ENCODE measurements at regions not wholly inside any gene's neighbourhood (a gene's known extent, or its start where the extent isn't known, plus 50 kb on each side); places are given as distances from the start of the nearest gene placed in this dataset.

DNA sequence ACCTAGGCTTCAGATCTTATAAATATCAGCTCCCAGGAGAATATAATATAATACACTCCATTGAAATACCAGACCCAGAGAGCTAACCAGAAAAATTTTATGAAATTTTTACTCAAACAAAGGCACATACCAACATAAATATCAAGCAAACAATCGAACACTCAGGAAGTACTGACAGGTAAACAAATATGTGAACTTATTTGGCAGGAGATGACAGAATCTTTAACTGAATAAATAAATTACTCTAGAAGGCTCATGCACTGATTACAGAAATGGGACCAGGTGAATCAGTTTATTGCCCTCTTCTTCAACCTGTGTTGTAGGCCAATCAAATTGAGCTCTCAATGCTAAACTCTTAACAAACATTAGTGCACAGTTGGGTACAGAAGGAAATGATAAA lies 225.2 kb upstream of the PABPC4L start:
- Histone ChIP-seq H2AFZ (ENCODE audit: low read depth, low read length) (no peak overlapping the region), H3K4me1 (ENCODE audit: control insufficient read depth, extremely low read depth, insufficient read depth, low read length) (no peaks in the 10 kb centered on the region), H3K79me2 (ENCODE audit: control insufficient read depth, insufficient read depth, low read length) (no peaks in the 10 kb centered on the region), H3K36me3 (ENCODE audit: control insufficient read depth in 2 of 2, extremely low read depth in 1 of 2, insufficient read depth in 2 of 2, low read length in 2 of 2) (no peaks in the 10 kb centered on the region), H3K4me3 (replicated peaks in 1 of 3; ENCODE audit: insufficient read depth in 1 of 3, low read depth in 1 of 3, low read length in 3 of 3) (no peak overlapping the region), H3K9me1 (replicated peaks; ENCODE audit: control insufficient read depth, extremely low read depth, insufficient read depth, low read length) (no peaks in the 10 kb centered on the region), H3K27ac (ENCODE audit: insufficient read depth, low read depth, low read length) (no peak overlapping the region), H3K4me2 (ENCODE audit: insufficient read depth, low read length) (no peak overlapping the region), H3K9me3 (replicated peaks; ENCODE audit: control insufficient read depth, insufficient read depth, low read length) (no peaks in the 10 kb centered on the region), H4K20me1 (replicated peaks; ENCODE audit: control insufficient read depth, extremely low read depth, insufficient read depth, low read length) (no peaks in the 10 kb centered on the region), H3K27me3 (ENCODE audit: control insufficient read depth in 2 of 2, insufficient read depth in 2 of 2, low read length in 2 of 2) (no peaks in the 10 kb centered on the region), H3K9ac (replicated peaks; ENCODE audit: extremely low read depth, insufficient read depth, low read length) (no peak overlapping the region)
- CTCF ChIA-PET: no interaction called here
- intact Hi-C loops (cut with micrococcal nuclease) (no loop called here), dilution Hi-C loops (cut with MboI; ENCODE audit: extremely low pct_ligation_motif_present, low sequenced_read_pairs) (no loop called here)
- FAIRE-seq: no peak
- POLR2A ChIA-PET: no interaction called here
- BruUV-seq (replicated peaks): no TSS peak
- DNase-seq (ENCODE audit: low read depth, low spot score): no peak
- TF ChIP-seq POLR2AphosphoS5 (IDR thresholded peaks at IDR 0.05; ENCODE audit: insufficient read depth, low read depth, low read length) (no peak), EZH2 (IDR thresholded peaks at IDR 0.05; ENCODE audit: borderline replicate concordance, low read depth, low read length, severe bottlenecking) (no peak), MYC (IDR thresholded peaks at IDR 0.05; ENCODE audit: low read depth, low read length) (no peak), FOS (IDR thresholded peaks at IDR 0.05; ENCODE audit: borderline replicate concordance, insufficient read depth, low read length) (no peak), JUN (IDR thresholded peaks at IDR 0.05; ENCODE audit: borderline replicate concordance, insufficient read depth, insufficient read length, low read depth) (no peak), GATA2 (IDR thresholded peaks at IDR 0.05; ENCODE audit: insufficient read depth, insufficient read length, low read depth, low read length) (no peak), POLR2A (IDR thresholded peaks at IDR 0.05; ENCODE audit: low read depth, low read length) (no peak)
- TF ChIP-seq, protein P1, sequence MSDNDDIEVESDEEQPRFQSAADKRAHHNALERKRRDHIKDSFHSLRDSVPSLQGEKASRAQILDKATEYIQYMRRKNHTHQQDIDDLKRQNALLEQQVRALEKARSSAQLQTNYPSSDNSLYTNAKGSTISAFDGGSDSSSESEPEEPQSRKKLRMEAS (IDR thresholded peaks at IDR 0.05; ENCODE audit: insufficient read depth, insufficient read length): no peak
- TF ChIP-seq, protein P2, sequence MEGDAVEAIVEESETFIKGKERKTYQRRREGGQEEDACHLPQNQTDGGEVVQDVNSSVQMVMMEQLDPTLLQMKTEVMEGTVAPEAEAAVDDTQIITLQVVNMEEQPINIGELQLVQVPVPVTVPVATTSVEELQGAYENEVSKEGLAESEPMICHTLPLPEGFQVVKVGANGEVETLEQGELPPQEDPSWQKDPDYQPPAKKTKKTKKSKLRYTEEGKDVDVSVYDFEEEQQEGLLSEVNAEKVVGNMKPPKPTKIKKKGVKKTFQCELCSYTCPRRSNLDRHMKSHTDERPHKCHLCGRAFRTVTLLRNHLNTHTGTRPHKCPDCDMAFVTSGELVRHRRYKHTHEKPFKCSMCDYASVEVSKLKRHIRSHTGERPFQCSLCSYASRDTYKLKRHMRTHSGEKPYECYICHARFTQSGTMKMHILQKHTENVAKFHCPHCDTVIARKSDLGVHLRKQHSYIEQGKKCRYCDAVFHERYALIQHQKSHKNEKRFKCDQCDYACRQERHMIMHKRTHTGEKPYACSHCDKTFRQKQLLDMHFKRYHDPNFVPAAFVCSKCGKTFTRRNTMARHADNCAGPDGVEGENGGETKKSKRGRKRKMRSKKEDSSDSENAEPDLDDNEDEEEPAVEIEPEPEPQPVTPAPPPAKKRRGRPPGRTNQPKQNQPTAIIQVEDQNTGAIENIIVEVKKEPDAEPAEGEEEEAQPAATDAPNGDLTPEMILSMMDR (IDR thresholded peaks at IDR 0.05; ENCODE audit: extremely low read depth in 1 of 2, insufficient read depth in 1 of 2, low read depth in 1 of 2, low read length in 2 of 2): no peak
